WTC11 (cell line): ENCODE measurements at regions not wholly inside any gene's neighbourhood (a gene's known extent, or its start where the extent isn't known, plus 50 kb on each side); places are given as distances from the start of the nearest gene placed in this dataset.

ENCODE experiments used
- NR2C2 ChIP-seq: sonication (generic); formaldehyde crosslinking; IDR thresholded peaks from 2 replicates; pipeline ENCODE4 v1.8.0; 2022; ENCODE audit warnings: mild to moderate bottlenecking, missing genetic modification reagents
- TF ChIP-seq, protein P1 (sequence below): fragments of 200-600 bp; IDR thresholded peaks from 2 replicates; pipeline ENCODE4 v1.8.0; 2022; ENCODE audit warnings: antibody characterized with exemption

DNA sequence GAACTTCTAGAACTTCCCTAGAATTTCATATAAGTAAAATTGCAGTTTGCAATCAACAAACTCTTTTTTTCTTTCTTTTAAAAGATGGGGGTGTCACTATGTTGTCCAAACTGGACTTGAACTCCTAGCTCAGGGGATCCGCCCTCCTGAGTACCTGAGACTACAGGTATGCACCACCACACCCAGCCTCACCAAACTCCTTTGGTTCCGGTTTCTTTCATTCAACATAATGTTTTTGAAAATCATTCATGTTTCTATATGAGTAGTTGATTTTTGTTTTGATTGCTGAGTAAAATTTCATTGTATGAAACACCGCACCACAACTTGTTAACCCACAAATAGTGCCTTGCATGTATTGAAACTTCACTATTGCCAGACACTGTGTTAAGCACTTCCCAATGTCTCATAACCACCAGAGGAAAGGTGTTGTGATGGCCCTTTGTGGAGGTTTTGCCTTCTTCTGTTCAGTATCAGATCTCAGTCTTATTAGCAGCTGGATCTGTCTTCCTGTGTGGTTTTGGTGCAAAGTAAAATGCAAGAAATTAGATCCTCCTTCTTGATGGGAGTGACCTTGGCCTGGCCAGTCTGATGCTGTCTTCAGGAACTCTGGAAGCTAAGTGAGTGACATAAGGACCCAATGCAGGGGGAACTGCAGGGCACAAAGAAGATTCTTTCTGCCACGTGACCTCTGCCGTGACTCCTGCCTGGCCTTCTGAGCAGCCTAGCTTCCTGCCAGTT lies 78.8 kb upstream of the UBE2E1 start:
- TF ChIP-seq, protein P1, sequence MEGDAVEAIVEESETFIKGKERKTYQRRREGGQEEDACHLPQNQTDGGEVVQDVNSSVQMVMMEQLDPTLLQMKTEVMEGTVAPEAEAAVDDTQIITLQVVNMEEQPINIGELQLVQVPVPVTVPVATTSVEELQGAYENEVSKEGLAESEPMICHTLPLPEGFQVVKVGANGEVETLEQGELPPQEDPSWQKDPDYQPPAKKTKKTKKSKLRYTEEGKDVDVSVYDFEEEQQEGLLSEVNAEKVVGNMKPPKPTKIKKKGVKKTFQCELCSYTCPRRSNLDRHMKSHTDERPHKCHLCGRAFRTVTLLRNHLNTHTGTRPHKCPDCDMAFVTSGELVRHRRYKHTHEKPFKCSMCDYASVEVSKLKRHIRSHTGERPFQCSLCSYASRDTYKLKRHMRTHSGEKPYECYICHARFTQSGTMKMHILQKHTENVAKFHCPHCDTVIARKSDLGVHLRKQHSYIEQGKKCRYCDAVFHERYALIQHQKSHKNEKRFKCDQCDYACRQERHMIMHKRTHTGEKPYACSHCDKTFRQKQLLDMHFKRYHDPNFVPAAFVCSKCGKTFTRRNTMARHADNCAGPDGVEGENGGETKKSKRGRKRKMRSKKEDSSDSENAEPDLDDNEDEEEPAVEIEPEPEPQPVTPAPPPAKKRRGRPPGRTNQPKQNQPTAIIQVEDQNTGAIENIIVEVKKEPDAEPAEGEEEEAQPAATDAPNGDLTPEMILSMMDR, result no peak
- no peak for TF ChIP-seq NR2C2
